GM12878 (cell line): ENCODE measurements at regions not wholly inside any gene's neighbourhood (a gene's known extent, or its start where the extent isn't known, plus 50 kb on each side); places are given as distances from the start of the nearest gene placed in this dataset.

Experiments
- ATAC-seq: fragments of 200-7000 bp; cut with Tn5 transposase; 3 replicates; pipeline ENCODE4 v1.9.1; 2020; ENCODE audit warnings: mild to moderate bottlenecking, moderate library complexity
- BruUV-seq: library from RNA; stranded (reverse); fragments of 400-500 nt; replicated peaks from 2 replicates; lab custom pipeline; 2021; lab: Mats Ljungman, UMichigan
- CTCF ChIA-PET: fragments of 300-600 bp; sonication (Branson Sonifier 250); formaldehyde crosslinking; extraction: SDS; loops from one replicate; lab custom pipeline; 2021; ENCODE audit warnings: inconsistent platforms; lab: Yijun Ruan, JAX
- POLR2A ChIA-PET: fragments of 350-600 bp; formaldehyde crosslinking; extraction: SDS; loops from one replicate; lab custom pipeline; 2021; ENCODE audit warnings: inconsistent platforms; lab: Charles Lee
- RAD21 ChIA-PET: fragments of 300-600 bp; sonication (Branson Sonifier 250); formaldehyde crosslinking; loops from one replicate; lab custom pipeline; 2023; ENCODE audit warnings: antibody characterized with exemption; ENCODE audit not compliant: unreplicated experiment; lab: Charles Lee
- SMC1A ChIA-PET: fragments of 300-600 bp; sonication (Branson Sonifier 250); formaldehyde crosslinking; loops from one replicate; lab custom pipeline; 2023; ENCODE audit not compliant: unreplicated experiment, uncharacterized antibody; lab: Charles Lee
- DNase-seq: peaks from one replicate; pipeline ENCODE4 v3.0.0-alpha.2; 2011; ENCODE audit warnings: low read depth, low spot score
- FAIRE-seq: peaks from 3 replicates; lab custom pipeline; 2011; peaks lifted over from hg19 to GRCh38; lab: Jason Lieb, UNC
- H2AFZ ChIP-seq: 2 replicates; pipeline ENCODE4 v1.6.0; 2011; ENCODE audit warnings: low read depth, low read length, control low read depth; ENCODE audit not compliant: control insufficient read depth
- H3K27ac ChIP-seq: 2 replicates; pipeline ENCODE4 v1.5.1; 2011; ENCODE audit warnings: control low read depth; ENCODE audit not compliant: control insufficient read depth, insufficient read depth
- H3K27me3 ChIP-seq, 2 experiments: replicated peaks in 1 of 2; 2 replicates each; pipeline versions ENCODE4 v1.6.0 to v1.6.1; 2011; ENCODE audit warnings: low read length in 1 of 2; ENCODE audit not compliant: control insufficient read depth in 2 of 2, insufficient read depth in 2 of 2
- H3K36me3 ChIP-seq, 2 experiments: 2 replicates each; pipeline ENCODE4 v1.5.1; 2011; ENCODE audit warnings: low read length in 1 of 2; ENCODE audit not compliant: control insufficient read depth in 2 of 2, insufficient read depth in 2 of 2
- H3K4me1 ChIP-seq: 2 replicates; pipeline ENCODE4 v1.6.1; 2011; ENCODE audit warnings: mild to moderate bottlenecking, low read length, moderate library complexity, mixed read lengths; ENCODE audit not compliant: control insufficient read depth, insufficient read depth
- H3K4me2 ChIP-seq: 2 replicates; pipeline ENCODE4 v1.6.0; 2011; ENCODE audit warnings: control low read depth; ENCODE audit not compliant: control insufficient read depth, insufficient read depth
- H3K4me3 ChIP-seq: fragments of 200-600 bp; sonication (generic); 2 replicates; pipeline ENCODE4 v1.5.1; 2016
- H3K79me2 ChIP-seq: 2 replicates; pipeline ENCODE4 v1.6.0; 2011; ENCODE audit warnings: low read length; ENCODE audit not compliant: control insufficient read depth, insufficient read depth
- H3K9ac ChIP-seq: 2 replicates; pipeline ENCODE4 v1.8.0; 2011; ENCODE audit warnings: low read length, control low read depth, mixed read lengths; ENCODE audit not compliant: control insufficient read depth, insufficient read depth
- H3K9me3 ChIP-seq: replicated peaks from 3 replicates; pipeline ENCODE4 v1.5.1; 2011; ENCODE audit warnings: mild to moderate bottlenecking, low read length; ENCODE audit not compliant: control insufficient read depth, insufficient read depth
- H4K20me1 ChIP-seq: 2 replicates; pipeline ENCODE4 v1.6.0; 2011; ENCODE audit not compliant: control insufficient read depth, insufficient read depth
- BCLAF1 ChIP-seq: fragments of 450-650 bp; IDR thresholded peaks from 2 replicates; pipeline ENCODE4 v1.6.1; 2017; ENCODE audit warnings: antibody characterized with exemption, mild to moderate bottlenecking, moderate library complexity
- RCOR1 ChIP-seq: conservative IDR thresholded peaks from 2 replicates; pipeline ENCODE4 v1.6.1; 2012; ENCODE audit warnings: low read depth, low read length, improper control_type of control experiment
- in situ Hi-C: fragments of 300-500 bp; cut with MboI; formaldehyde crosslinking; loops from 9 replicates; pipeline ENCODE4 v1.14.3; 2018; ENCODE audit warnings: mixed read lengths
- intact Hi-C: fragments of 100-400 bp; cut with micrococcal nuclease; formaldehyde crosslinking; loops from one replicate; pipeline ENCODE4 v1.14.2; 2022; ENCODE audit not compliant: unreplicated experiment

GRCh38 chr7:19056305-19056704 is 61.1 kb downstream of the TWIST1 start:
- SMC1A ChIA-PET: no interaction called here
- ATAC-seq: no peak
- no peak overlapping the region for H2AFZ ChIP-seq
- H3K79me2 ChIP-seq: no peaks in the 10 kb centered on the region
- H3K27me3 ChIP-seq: no peaks in the 10 kb centered on the region
- intact Hi-C loops (loop anchor here (10.0 kb wide), 1 partner anchor 462 kb away; no protein-coding TSS in a partner anchor), in situ Hi-C loops (no loop called here)
- no peak overlapping the region for H3K4me2 ChIP-seq
- no peaks in the 10 kb centered on the region for H3K36me3 ChIP-seq
- no peak overlapping the region for H3K9ac ChIP-seq
- H3K4me3 ChIP-seq: no peak overlapping the region
- no peaks in the 10 kb centered on the region for H3K9me3 ChIP-seq
- CTCF ChIA-PET: interaction anchor here (1.1 kb wide), 1 partner anchor 704 kb away, joined by 4 read pairs; no protein-coding TSS in a partner anchor
- no TSS peak for BruUV-seq
- RAD21 ChIA-PET: no interaction called here
- H4K20me1 ChIP-seq: no peaks in the 10 kb centered on the region
- TF ChIP-seq RCOR1 (no peak), BCLAF1 (no peak)
- H3K4me1 ChIP-seq: no peaks in the 10 kb centered on the region
- H3K27ac ChIP-seq: no peak overlapping the region
- no peak for DNase-seq
- FAIRE-seq: no peak
- POLR2A ChIA-PET: no interaction called here
